ENCODE measurements at regions not wholly inside any gene's neighbourhood (a gene's known extent, or its start where the extent isn't known, plus 50 kb on each side); places are given as distances from the start of the nearest gene placed in this dataset.
"Not testable (repeated sequence)": the region's sequence is repeated elsewhere in the genome, so short reads cannot be mapped to it uniquely, and the experiment has no call there.

DNA sequence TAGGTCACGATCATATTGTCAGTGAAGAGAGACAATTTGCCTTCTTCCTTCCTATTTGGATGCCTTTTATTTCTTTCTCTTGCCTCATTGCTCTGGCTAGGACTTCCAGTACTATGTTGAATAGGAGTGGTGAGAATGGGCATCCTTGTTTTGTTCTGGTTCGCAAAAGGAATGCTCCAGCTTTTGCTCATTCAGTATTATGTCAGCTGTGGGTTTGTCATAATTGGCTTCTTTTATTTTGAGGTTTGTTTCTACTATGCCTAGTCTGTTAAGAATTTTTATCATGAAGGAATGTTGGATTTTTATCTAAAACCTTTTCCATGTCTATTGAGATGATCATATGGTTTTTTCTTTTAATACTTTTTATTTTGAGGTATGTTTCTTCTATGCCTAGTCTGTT is 152.3 kb upstream of the MAD2L1 start:
- TF ChIP-seq, protein P1, sequence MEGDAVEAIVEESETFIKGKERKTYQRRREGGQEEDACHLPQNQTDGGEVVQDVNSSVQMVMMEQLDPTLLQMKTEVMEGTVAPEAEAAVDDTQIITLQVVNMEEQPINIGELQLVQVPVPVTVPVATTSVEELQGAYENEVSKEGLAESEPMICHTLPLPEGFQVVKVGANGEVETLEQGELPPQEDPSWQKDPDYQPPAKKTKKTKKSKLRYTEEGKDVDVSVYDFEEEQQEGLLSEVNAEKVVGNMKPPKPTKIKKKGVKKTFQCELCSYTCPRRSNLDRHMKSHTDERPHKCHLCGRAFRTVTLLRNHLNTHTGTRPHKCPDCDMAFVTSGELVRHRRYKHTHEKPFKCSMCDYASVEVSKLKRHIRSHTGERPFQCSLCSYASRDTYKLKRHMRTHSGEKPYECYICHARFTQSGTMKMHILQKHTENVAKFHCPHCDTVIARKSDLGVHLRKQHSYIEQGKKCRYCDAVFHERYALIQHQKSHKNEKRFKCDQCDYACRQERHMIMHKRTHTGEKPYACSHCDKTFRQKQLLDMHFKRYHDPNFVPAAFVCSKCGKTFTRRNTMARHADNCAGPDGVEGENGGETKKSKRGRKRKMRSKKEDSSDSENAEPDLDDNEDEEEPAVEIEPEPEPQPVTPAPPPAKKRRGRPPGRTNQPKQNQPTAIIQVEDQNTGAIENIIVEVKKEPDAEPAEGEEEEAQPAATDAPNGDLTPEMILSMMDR (IDR thresholded peaks at IDR 0.05; ENCODE audit: insufficient read depth, low read length, severe bottlenecking) = no peak
- H3K36me3 ChIP-seq (ENCODE audit: control insufficient read depth, insufficient read depth, low read length) = no peaks in the 10 kb centered on the region
- FAIRE-seq (no peak), DNase-seq (ENCODE audit: low read depth) (no peak)
- no peak overlapping the region for H3K4me3 ChIP-seq (ENCODE audit: low read depth, low read length)
- H3K27me3 ChIP-seq (ENCODE audit: control insufficient read depth, insufficient read depth, low read length) = no peaks in the 10 kb centered on the region

DNA sequence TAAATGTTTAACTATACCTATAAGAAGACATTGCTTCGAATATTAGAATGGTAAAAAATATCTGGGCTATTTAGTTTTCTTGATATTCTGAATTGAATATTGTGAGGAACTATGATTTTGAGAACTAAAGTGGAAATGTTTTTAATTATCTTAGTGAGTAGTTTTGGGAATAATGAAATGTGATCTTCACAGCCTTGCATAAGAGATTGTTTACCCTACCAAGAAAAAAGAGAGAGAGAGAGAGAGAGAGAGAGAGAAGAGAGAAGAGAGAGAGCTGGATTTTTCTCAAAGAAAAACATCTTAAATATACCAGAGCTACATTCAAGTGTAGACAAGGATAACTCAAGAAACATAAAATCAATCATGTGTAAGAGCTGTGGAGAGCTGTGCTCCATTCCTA is 148.7 kb upstream of the MAD2L1 start:
- Histone ChIP-seq H3K36me3 (ENCODE audit: control insufficient read depth, insufficient read depth, low read length) (no peaks in the 10 kb centered on the region), H3K27me3 (ENCODE audit: control insufficient read depth, insufficient read depth, low read length) (no peaks in the 10 kb centered on the region), H3K4me3 (ENCODE audit: low read depth, low read length) (no peak overlapping the region)
- FAIRE-seq (no peak), DNase-seq (ENCODE audit: low read depth) (no peak)
- TF ChIP-seq, protein P1 (IDR thresholded peaks at IDR 0.05; ENCODE audit: insufficient read depth, low read length, severe bottlenecking) = no peak

DNA sequence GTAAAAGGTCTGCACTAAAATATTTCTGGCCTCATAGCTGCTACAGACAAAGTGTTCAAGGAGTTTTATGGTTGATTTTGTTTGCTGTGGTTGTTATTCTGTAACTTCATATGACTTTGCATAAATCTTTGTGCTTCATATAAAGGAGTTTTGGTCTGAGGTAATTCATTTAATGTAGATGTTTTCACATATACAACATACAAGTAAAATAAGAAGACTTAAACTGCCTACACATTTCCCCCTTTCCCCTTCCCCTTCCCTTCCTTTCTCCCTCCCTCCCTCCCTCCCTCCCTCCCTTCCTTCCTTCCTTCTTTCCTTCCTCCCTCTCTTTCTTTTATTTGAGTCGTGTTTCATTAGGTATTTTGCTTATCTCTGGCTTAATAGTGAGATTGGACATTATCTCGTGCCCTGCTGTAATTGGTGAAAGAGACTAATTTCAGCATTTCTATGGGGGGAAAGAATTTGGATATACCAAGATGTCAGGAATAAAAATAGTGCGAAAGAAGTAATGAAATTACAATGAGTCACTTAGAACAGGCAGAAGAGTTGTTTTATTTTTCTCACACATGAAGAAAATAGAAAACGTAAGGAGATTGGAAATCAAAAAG is 144.9 kb upstream of the MAD2L1 start:
- no peak overlapping the region for H3K4me3 ChIP-seq (ENCODE audit: low read depth, low read length)
- H3K27me3 ChIP-seq (ENCODE audit: control insufficient read depth, insufficient read depth, low read length) = no peaks in the 10 kb centered on the region
- DNase-seq (ENCODE audit: low read depth) (no peak), FAIRE-seq (no peak)
- H3K36me3 ChIP-seq (ENCODE audit: control insufficient read depth, insufficient read depth, low read length) = no peaks in the 10 kb centered on the region
- TF ChIP-seq, protein P1 (IDR thresholded peaks at IDR 0.05; ENCODE audit: insufficient read depth, low read length, severe bottlenecking) = no peak

GRCh38 chr4:120209706-120210105 is 143.1 kb upstream of the MAD2L1 start:
- FAIRE-seq = no peak
- no peak for DNase-seq (ENCODE audit: low read depth)
- H3K4me3 ChIP-seq (ENCODE audit: low read depth, low read length) = no peak overlapping the region
- no peaks in the 10 kb centered on the region for H3K36me3 ChIP-seq (ENCODE audit: control insufficient read depth, insufficient read depth, low read length)
- TF ChIP-seq, protein P1 (IDR thresholded peaks at IDR 0.05; ENCODE audit: insufficient read depth, low read length, severe bottlenecking) = no peak
- H3K27me3 ChIP-seq (ENCODE audit: control insufficient read depth, insufficient read depth, low read length) = no peaks in the 10 kb centered on the region

DNA sequence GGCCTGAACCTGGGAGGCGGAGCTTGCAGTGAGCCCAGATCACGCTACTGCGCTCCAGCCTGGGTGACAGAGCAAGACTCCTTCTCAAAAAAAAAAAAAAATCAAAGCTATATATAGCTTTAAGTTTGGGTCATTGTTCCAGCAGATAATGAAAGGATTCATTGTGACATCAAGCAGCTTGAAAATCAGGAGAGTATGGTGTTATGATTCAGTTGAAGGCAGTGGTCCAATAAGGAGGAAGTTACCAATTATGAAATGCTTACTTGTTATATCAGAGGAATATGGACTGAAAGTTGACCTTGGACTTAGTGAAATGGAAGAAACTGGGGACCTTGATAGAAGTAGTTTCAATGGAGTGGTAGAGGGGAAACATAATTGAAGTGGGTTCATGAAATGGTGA is 140.4 kb upstream of the MAD2L1 start:
- H3K27me3 ChIP-seq (ENCODE audit: control insufficient read depth, insufficient read depth, low read length) = no peaks in the 10 kb centered on the region
- H3K36me3 ChIP-seq (ENCODE audit: control insufficient read depth, insufficient read depth, low read length) = no peaks in the 10 kb centered on the region
- DNase-seq (ENCODE audit: low read depth) (no peak), FAIRE-seq (no peak)
- TF ChIP-seq, protein P1 (IDR thresholded peaks at IDR 0.05; ENCODE audit: insufficient read depth, low read length, severe bottlenecking) = no peak
- H3K4me3 ChIP-seq (ENCODE audit: low read depth, low read length) = no peak overlapping the region

DNA sequence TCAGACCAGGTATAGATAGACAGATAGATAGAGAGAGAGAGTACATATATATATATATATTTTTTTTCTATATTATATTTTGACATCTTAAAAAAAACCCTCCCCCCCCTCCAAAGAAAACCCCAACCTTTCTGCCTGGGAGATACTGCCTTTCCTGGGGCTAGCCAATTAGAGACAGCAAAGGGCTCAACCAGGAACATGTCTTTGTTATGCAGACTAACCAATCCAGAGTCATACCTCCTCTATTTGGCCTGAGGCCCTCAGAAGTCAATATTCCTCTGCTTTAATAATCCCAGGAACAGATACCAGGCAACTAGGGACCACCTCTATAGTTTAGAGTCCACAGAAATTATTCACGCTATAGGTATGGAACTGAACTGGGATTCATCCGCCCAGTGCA is 135.6 kb upstream of the MAD2L1 start:
- FAIRE-seq (no peak), DNase-seq (ENCODE audit: low read depth) (no peak)
- TF ChIP-seq, protein P1 (IDR thresholded peaks at IDR 0.05; ENCODE audit: insufficient read depth, low read length, severe bottlenecking) = no peak
- Histone ChIP-seq H3K36me3 (ENCODE audit: control insufficient read depth, insufficient read depth, low read length) (no peaks in the 10 kb centered on the region), H3K27me3 (ENCODE audit: control insufficient read depth, insufficient read depth, low read length) (no peaks in the 10 kb centered on the region), H3K4me3 (ENCODE audit: low read depth, low read length) (no peak overlapping the region)

DNA sequence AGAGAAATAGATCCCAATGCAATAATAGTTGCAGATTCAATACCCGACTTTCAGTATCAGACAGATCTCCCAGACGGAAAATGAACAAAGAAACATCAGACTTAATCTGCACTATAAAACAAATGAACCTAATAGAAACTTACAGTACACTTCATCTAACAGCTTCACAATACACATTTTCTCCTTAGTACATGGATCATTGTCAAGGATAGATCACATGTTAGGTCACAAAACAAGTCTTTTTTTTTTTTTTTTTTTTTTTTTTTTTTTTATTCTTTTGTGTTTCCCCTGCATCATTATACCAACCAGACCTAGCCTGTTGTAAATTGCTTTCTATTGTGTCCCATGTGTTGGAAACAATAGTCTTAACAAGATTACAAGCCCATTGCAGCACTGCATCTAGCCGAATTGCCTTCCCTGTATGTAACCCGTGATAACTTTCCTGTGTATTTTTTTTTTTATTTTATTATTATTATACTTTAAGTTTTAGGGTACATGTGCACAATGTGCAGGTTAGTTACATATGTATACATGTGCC is 134.0 kb upstream of the MAD2L1 start:
- not testable (repeated sequence) for H3K4me3 ChIP-seq (ENCODE audit: low read depth, low read length); H3K36me3 ChIP-seq (ENCODE audit: control insufficient read depth, insufficient read depth, low read length); DNase-seq (ENCODE audit: low read depth); FAIRE-seq; H3K27me3 ChIP-seq (ENCODE audit: control insufficient read depth, insufficient read depth, low read length)
